Activated CD4-positive, alpha-beta T cell treated with anti-CD3 and anti-CD28 coated beads, Interleukin-2, Interleukin-6, amounts not matched to agents 100 ng/mL and 50 ng/mL, durations not matched to agents 16 hours and 8 hours (primary cell): ENCODE measurements at regions not wholly inside any gene's neighbourhood (a gene's known extent, or its start where the extent isn't known, plus 50 kb on each side); places are given as distances from the start of the nearest gene placed in this dataset.

ENCODE experiments used
- DNase-seq: peaks from one replicate; pipeline ENCODE4 v3.0.0-alpha.2; 2020

GRCh38 chr10:50936335-50936734 is 50.9 kb upstream of the A1CF start:
- DNase-seq = no peak

- no peak for DNase-seq
Measured at GRCh38 chr10:50937230-50937907, 51.9 kb upstream of the A1CF start.

- no peak for DNase-seq
Measured at GRCh38 chr10:50941629-50942028, 56.2 kb upstream of the A1CF start.

- DNase-seq = no peak
Measured at GRCh38 chr10:50946991-50947781, 61.8 kb upstream of the A1CF start.

GRCh38 chr10:50951365-50951764 is 65.9 kb upstream of the A1CF start:
- no peak for DNase-seq

- DNase-seq = no peak
Measured at GRCh38 chr10:50961297-50961696, 75.9 kb upstream of the A1CF start.

- DNase-seq = no peak
Measured at GRCh38 chr10:50963063-50963462, 77.6 kb upstream of the A1CF start.

- DNase-seq = no peak
Measured at GRCh38 chr10:50968386-50969091, 83.1 kb upstream of the A1CF start.

- DNase-seq = no peak
Measured at GRCh38 chr10:50972591-50972990, 87.2 kb upstream of the A1CF start.

- no peak for DNase-seq
Measured at GRCh38 chr10:50981385-50981784, 92.9 kb upstream of the PRKG1 start.

GRCh38 chr10:50981904-50982303 is 92.4 kb upstream of the PRKG1 start:
- no peak for DNase-seq

GRCh38 chr10:50982989-50983388 is 91.3 kb upstream of the PRKG1 start:
- DNase-seq = no peak

- DNase-seq = no peak
Measured at GRCh38 chr10:50987934-50988333, 86.4 kb upstream of the PRKG1 start.

- DNase-seq = no peak
Measured at GRCh38 chr10:50988792-50989191, 85.5 kb upstream of the PRKG1 start.

GRCh38 chr10:50990568-50991455 is 83.5 kb upstream of the PRKG1 start:
- DNase-seq = no peak

GRCh38 chr10:50991456-50992355 is 82.6 kb upstream of the PRKG1 start:
- DNase-seq = no peak

GRCh38 chr10:50992356-50992901 is 81.9 kb upstream of the PRKG1 start:
- no peak for DNase-seq

- DNase-seq = no peak
Measured at GRCh38 chr10:50992972-50993766, 81.1 kb upstream of the PRKG1 start.

GRCh38 chr10:50993771-50994251 is 80.5 kb upstream of the PRKG1 start:
- no peak for DNase-seq

GRCh38 chr10:50997461-50997860 is 76.8 kb upstream of the PRKG1 start:
- DNase-seq = no peak
